Mammary epithelial cell (primary cell): ENCODE measurements at regions not wholly inside any gene's neighbourhood (a gene's known extent, or its start where the extent isn't known, plus 50 kb on each side); places are given as distances from the start of the nearest gene placed in this dataset.

Experiments used
- EZH2 ChIP-seq: IDR thresholded peaks from 2 replicates; pipeline ENCODE4 v1.6.1; 2012; ENCODE audit warnings: low read length, inconsistent platforms, borderline replicate concordance
- TF ChIP-seq, protein P1 (sequence below), 2 donors: IDR thresholded peaks in 1 of 2; conservative IDR thresholded peaks in 1 of 2; 2 replicates each; pipeline ENCODE4 v1.5.1; 2011 to 2012; ENCODE audit warnings: inconsistent platforms in 2 of 2, low read length in 2 of 2, mild to moderate bottlenecking in 2 of 2, control low read depth in 1 of 2, low read depth in 1 of 2; ENCODE audit not compliant: insufficient read depth in 1 of 2; ENCODE audit errors: extremely low read depth in 1 of 2

DNA sequence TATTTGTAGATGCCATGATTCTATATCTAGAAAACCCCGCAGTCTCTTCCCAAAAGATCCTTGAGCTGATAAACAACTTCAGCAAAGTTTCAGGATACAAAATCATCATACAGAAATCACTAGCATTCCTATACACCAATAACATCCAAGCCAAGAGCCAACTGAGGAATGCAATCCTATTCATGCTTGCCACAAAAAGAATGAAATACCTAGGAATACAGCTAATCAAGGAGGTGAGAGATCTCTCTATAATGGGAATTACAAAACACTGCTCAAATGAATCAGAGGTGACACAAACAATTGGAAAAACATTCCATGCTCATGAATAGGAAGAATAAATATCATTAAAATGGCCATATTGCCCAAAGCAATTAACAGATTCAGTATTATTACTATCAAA lies 551.4 kb upstream of the SLC39A10 start:
- TF ChIP-seq, protein P1, sequence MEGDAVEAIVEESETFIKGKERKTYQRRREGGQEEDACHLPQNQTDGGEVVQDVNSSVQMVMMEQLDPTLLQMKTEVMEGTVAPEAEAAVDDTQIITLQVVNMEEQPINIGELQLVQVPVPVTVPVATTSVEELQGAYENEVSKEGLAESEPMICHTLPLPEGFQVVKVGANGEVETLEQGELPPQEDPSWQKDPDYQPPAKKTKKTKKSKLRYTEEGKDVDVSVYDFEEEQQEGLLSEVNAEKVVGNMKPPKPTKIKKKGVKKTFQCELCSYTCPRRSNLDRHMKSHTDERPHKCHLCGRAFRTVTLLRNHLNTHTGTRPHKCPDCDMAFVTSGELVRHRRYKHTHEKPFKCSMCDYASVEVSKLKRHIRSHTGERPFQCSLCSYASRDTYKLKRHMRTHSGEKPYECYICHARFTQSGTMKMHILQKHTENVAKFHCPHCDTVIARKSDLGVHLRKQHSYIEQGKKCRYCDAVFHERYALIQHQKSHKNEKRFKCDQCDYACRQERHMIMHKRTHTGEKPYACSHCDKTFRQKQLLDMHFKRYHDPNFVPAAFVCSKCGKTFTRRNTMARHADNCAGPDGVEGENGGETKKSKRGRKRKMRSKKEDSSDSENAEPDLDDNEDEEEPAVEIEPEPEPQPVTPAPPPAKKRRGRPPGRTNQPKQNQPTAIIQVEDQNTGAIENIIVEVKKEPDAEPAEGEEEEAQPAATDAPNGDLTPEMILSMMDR (conservative IDR thresholded peaks at IDR 0.05 in 1 of 2, IDR thresholded peaks at IDR 0.05 in 1 of 2; ENCODE audit: extremely low read depth in 1 of 2, insufficient read depth in 1 of 2, low read depth in 1 of 2, low read length in 2 of 2): no peak
- TF ChIP-seq EZH2: no peak
